SU-DHL-6 (cell line): ENCODE measurements at regions not wholly inside any gene's neighbourhood (a gene's known extent, or its start where the extent isn't known, plus 50 kb on each side); places are given as distances from the start of the nearest gene placed in this dataset.

Source experiments
- EZH2phosphoT487 ChIP-seq: fragments of 200-600 bp; sonication (generic), shearing (Covaris generic); conservative IDR thresholded peaks from 2 replicates; pipeline ENCODE4 v1.6.1; 2018; ENCODE audit warnings: mild to moderate bottlenecking, antibody characterized with exemption, low read length, moderate library complexity, mixed read lengths
- TF ChIP-seq, protein P1 (sequence below): fragments of 200-600 bp; sonication (generic); IDR thresholded peaks from one replicate; pipeline ENCODE4 v1.5.1; 2017; ENCODE audit warnings: antibody characterized with exemption, mild to moderate bottlenecking, low read length, moderate library complexity; ENCODE audit not compliant: insufficient read depth, poor library complexity, severe bottlenecking

GRCh38 chr18:1302861-1303260 lies 398.2 kb downstream of the ADCYAP1 start:
- TF ChIP-seq, protein P1, sequence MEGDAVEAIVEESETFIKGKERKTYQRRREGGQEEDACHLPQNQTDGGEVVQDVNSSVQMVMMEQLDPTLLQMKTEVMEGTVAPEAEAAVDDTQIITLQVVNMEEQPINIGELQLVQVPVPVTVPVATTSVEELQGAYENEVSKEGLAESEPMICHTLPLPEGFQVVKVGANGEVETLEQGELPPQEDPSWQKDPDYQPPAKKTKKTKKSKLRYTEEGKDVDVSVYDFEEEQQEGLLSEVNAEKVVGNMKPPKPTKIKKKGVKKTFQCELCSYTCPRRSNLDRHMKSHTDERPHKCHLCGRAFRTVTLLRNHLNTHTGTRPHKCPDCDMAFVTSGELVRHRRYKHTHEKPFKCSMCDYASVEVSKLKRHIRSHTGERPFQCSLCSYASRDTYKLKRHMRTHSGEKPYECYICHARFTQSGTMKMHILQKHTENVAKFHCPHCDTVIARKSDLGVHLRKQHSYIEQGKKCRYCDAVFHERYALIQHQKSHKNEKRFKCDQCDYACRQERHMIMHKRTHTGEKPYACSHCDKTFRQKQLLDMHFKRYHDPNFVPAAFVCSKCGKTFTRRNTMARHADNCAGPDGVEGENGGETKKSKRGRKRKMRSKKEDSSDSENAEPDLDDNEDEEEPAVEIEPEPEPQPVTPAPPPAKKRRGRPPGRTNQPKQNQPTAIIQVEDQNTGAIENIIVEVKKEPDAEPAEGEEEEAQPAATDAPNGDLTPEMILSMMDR, result no peak
- TF ChIP-seq EZH2phosphoT487, result no peak
